Upper lobe of right lung (tissue), 1 donor: ENCODE measurements at regions not wholly inside any gene's neighbourhood (a gene's known extent, or its start where the extent isn't known, plus 50 kb on each side); places are given as distances from the start of the nearest gene placed in this dataset.

Source experiments
- ATAC-seq: fragments of 200-7000 bp; cut with Tn5 transposase; one replicate; pipeline ENCODE4 v1.9.1; 2020; ENCODE audit warnings: mild to moderate bottlenecking, moderate library complexity
- DNase-seq: peaks from one replicate; pipeline ENCODE4 v3.0.0-alpha.2; 2020
- H3K27ac ChIP-seq: fragments of 200-600 bp; one replicate; pipeline ENCODE4 v1.8.0; 2022
- H3K27me3 ChIP-seq: fragments of 200-600 bp; one replicate; pipeline ENCODE4 v1.8.0; 2022; ENCODE audit warnings: mild to moderate bottlenecking
- H3K36me3 ChIP-seq: fragments of 200-600 bp; one replicate; pipeline ENCODE4 v1.8.0; 2022
- H3K4me1 ChIP-seq: fragments of 200-600 bp; one replicate; pipeline ENCODE4 v1.8.0; 2022
- H3K4me3 ChIP-seq: fragments of 200-600 bp; one replicate; pipeline ENCODE4 v1.8.0; 2022; ENCODE audit warnings: mild to moderate bottlenecking
- H3K9me3 ChIP-seq: fragments of 200-600 bp; one replicate; pipeline ENCODE4 v1.8.0; 2022
- intact Hi-C: fragments of 100-400 bp; cut with DNase I; formaldehyde crosslinking; loops from one replicate; pipeline ENCODE4 v1.11.0; 2022
- TF ChIP-seq, protein P1 (sequence below): fragments of 200-600 bp; IDR thresholded peaks from one replicate; pipeline ENCODE4 v1.8.0; 2022; ENCODE audit warnings: antibody characterized with exemption
- donor health status: DM: no; HTN: yes; CAD: no; lungs with severe emphysema.

DNA sequence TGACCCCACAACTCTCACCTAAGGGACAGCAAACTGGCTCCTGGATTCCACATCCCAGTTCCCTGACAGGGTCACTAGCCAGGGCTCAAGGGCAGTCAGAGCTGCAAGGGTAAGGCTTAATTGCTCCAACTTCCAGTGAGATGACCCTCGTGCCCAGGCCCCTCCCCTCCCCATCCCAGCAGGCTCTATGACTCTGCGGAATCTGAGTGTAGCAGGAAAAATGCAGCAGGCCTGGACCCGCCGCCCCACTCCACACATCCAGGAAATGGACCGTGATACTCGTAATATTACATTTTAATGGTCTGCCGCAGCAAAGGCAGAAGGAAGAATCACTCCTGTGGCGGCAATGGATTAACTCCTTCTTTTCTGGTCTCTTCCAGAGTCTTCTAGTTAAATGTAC, 91.7 kb upstream of the CHST15 start:
- H3K4me3 ChIP-seq: no peak overlapping the region
- intact Hi-C loops: no loop called here
- no peak for ATAC-seq
- TF ChIP-seq, protein P1, sequence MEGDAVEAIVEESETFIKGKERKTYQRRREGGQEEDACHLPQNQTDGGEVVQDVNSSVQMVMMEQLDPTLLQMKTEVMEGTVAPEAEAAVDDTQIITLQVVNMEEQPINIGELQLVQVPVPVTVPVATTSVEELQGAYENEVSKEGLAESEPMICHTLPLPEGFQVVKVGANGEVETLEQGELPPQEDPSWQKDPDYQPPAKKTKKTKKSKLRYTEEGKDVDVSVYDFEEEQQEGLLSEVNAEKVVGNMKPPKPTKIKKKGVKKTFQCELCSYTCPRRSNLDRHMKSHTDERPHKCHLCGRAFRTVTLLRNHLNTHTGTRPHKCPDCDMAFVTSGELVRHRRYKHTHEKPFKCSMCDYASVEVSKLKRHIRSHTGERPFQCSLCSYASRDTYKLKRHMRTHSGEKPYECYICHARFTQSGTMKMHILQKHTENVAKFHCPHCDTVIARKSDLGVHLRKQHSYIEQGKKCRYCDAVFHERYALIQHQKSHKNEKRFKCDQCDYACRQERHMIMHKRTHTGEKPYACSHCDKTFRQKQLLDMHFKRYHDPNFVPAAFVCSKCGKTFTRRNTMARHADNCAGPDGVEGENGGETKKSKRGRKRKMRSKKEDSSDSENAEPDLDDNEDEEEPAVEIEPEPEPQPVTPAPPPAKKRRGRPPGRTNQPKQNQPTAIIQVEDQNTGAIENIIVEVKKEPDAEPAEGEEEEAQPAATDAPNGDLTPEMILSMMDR: no peak
- H3K27me3 ChIP-seq: no peaks in the 10 kb centered on the region
- no peaks in the 10 kb centered on the region for H3K9me3 ChIP-seq
- H3K27ac ChIP-seq: no peak overlapping the region
- no peaks in the 10 kb centered on the region for H3K36me3 ChIP-seq
- no peaks in the 10 kb centered on the region for H3K4me1 ChIP-seq
- no peak for DNase-seq

DNA sequence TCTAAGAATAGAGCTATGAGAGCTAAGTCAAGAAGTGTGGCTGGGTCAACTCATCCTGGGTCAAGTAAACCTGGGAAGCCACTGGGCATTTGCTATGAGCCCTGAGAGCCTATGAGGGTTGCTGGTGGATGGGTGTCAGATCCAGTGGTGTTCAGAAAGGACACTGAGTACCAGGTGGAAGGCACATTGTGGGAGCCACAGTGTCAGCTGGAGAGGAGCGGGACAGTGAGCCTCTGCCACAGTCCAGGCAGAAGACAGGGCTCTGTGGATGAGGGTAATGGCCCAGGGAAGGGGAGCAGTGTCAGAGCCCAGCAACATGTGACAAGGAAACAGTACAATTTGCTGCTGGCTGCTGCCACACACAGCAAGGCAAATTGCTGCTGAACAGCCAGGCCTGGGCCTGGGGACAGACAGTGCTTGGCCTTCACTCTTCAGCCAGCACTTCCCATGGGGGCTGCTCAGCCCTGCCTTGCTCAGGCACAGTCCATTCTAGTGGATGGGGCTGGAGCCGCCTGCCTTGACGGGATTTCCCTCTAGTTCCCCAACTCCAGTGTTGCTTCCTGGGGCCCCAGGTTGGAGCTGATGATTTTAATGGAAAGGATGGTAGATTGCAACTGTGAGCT, 90.9 kb upstream of the CHST15 start:
- intact Hi-C loops: no loop called here
- no peaks in the 10 kb centered on the region for H3K9me3 ChIP-seq
- DNase-seq (no peak), ATAC-seq (peak; percentile 19)
- no peak overlapping the region for H3K27ac ChIP-seq
- H3K4me1 ChIP-seq: no peaks in the 10 kb centered on the region
- no peaks in the 10 kb centered on the region for H3K27me3 ChIP-seq
- TF ChIP-seq, protein P1: no peak
- H3K36me3 ChIP-seq: no peaks in the 10 kb centered on the region
- no peak overlapping the region for H3K4me3 ChIP-seq

DNA sequence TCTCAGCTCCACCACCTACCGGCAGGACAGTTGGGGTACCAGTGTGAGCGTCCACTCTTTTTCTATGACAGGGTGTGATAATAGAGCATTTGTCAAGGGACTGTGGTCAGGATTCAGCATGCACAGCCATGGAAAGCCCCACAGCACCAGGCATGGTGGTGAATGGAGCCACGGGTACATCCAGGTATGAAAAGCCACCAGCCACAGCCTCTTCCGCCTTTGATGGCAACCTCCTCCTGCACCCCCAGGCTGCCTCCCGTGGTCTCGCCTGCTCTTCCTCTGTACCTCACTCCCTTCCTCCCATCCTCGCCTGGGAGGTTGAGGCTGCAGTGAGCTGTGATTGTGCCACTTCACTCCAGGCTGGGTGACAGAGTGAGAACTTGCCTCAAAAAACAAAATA, 90.2 kb upstream of the CHST15 start:
- no peak for ATAC-seq
- H3K36me3 ChIP-seq: no peaks in the 10 kb centered on the region
- intact Hi-C loops: no loop called here
- no peaks in the 10 kb centered on the region for H3K27me3 ChIP-seq
- no peaks in the 10 kb centered on the region for H3K9me3 ChIP-seq
- TF ChIP-seq, protein P1: no peak
- DNase-seq: no peak
- no peak overlapping the region for H3K4me3 ChIP-seq
- no peaks in the 10 kb centered on the region for H3K4me1 ChIP-seq
- H3K27ac ChIP-seq: no peak overlapping the region

DNA sequence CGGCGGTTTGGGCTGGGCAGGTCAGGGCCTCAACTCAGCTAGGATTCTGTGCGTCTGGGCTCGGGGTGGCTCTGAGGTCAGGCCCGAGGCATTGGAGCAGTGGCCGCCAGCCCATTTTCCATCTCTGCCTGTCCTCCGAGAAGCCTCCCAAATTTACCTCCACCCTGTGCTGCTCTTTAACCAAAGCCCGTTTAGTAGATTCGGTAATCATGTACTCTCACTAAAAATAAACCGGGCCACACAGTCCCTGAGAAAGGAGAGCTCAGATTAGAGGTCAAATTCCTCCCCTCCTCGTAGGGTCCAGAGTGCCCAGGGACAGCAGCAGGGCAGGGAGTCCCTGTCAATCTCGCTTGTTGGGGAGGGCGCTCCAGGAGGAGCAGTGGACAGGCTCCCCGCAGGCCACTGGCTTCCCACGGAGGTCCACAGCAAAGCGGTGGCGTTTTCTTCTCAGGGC, 88.7 kb upstream of the CHST15 start:
- TF ChIP-seq, protein P1: no peak
- intact Hi-C loops: no loop called here
- Histone ChIP-seq H3K36me3 (no peaks in the 10 kb centered on the region), H3K9me3 (no peaks in the 10 kb centered on the region), H3K27ac (no peak overlapping the region), H3K27me3 (no peaks in the 10 kb centered on the region), H3K4me3 (no peak overlapping the region), H3K4me1 (no peaks in the 10 kb centered on the region)
- DNase-seq: no peak
- ATAC-seq: no peak

DNA sequence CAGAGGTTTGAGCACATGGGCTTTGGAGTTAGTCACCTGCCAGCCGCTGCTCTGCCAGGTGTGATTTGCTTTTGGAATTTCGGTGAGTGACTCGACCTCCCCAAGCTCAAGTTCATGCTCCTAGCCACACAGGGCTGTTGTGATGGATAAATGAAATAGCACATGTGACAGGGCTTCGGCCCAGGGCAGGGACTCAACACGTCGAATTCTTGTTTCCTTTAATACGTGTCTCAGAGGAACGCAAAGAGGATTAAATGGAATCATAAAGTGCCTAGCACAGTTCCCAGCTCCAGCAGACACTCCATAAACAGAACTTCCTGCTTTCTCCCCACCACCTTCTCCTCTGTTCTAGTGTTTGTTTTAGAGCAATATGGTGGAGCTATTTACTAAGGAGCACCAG, 88.3 kb upstream of the CHST15 start:
- TF ChIP-seq, protein P1: no peak
- no peak for ATAC-seq
- Histone ChIP-seq H3K4me1 (no peaks in the 10 kb centered on the region), H3K36me3 (no peaks in the 10 kb centered on the region), H3K9me3 (no peaks in the 10 kb centered on the region), H3K27me3 (no peaks in the 10 kb centered on the region), H3K4me3 (no peak overlapping the region), H3K27ac (no peak overlapping the region)
- no peak for DNase-seq
- intact Hi-C loops: no loop called here
